GM21786 (cell line): ENCODE measurements at regions not wholly inside any gene's neighbourhood (a gene's known extent, or its start where the extent isn't known, plus 50 kb on each side); places are given as distances from the start of the nearest gene placed in this dataset.

Experiments
- ATAC-seq: cut with Tn5 transposase; IDR thresholded peaks from one replicate; pipeline ENCODE4 v1.9.1; 2021; ENCODE audit not compliant: unreplicated experiment

- ATAC-seq: no peak
Measured at GRCh38 chr7:156140447-156140846, 328.2 kb upstream of the SHH start.

GRCh38 chr7:156139633-156140032, 327.4 kb upstream of the SHH start:
- ATAC-seq: no peak

GRCh38 chr7:156139112-156139511, 326.8 kb upstream of the SHH start:
- no peak for ATAC-seq

- no peak for ATAC-seq
Measured at GRCh38 chr7:156131881-156132280, 319.6 kb upstream of the SHH start.

GRCh38 chr7:156129522-156129921, 317.3 kb upstream of the SHH start:
- ATAC-seq: no peak

GRCh38 chr7:156128496-156128895, 316.2 kb upstream of the SHH start:
- no peak for ATAC-seq

- no peak for ATAC-seq
Measured at GRCh38 chr7:156127166-156128134, 315.2 kb upstream of the SHH start.

GRCh38 chr7:156125841-156126730, 313.8 kb upstream of the SHH start:
- ATAC-seq: no peak

- no peak for ATAC-seq
Measured at GRCh38 chr7:156124356-156124755, 312.1 kb upstream of the SHH start.

- no peak for ATAC-seq
Measured at GRCh38 chr7:156123362-156123761, 311.1 kb upstream of the SHH start.

- no peak for ATAC-seq
Measured at GRCh38 chr7:156122752-156123354, 310.6 kb upstream of the SHH start.

- no peak for ATAC-seq
Measured at GRCh38 chr7:156121956-156122355, 309.7 kb upstream of the SHH start.

GRCh38 chr7:156121434-156121833, 309.2 kb upstream of the SHH start:
- ATAC-seq: no peak

- no peak for ATAC-seq
Measured at GRCh38 chr7:156120552-156120951, 308.3 kb upstream of the SHH start.

- ATAC-seq: no peak
Measured at GRCh38 chr7:156119771-156120170, 307.5 kb upstream of the SHH start.

- no peak for ATAC-seq
Measured at GRCh38 chr7:156118248-156118645, 306.0 kb upstream of the SHH start.

- no peak for ATAC-seq
Measured at GRCh38 chr7:156117542-156118247, 305.4 kb upstream of the SHH start.

GRCh38 chr7:156116514-156117215, 304.4 kb upstream of the SHH start:
- ATAC-seq: no peak

- ATAC-seq: no peak
Measured at GRCh38 chr7:156115582-156115981, 303.3 kb upstream of the SHH start.

- no peak for ATAC-seq
Measured at GRCh38 chr7:156113731-156114130, 301.5 kb upstream of the SHH start.
